HG03135 (cell line): ENCODE measurements at regions not wholly inside any gene's neighbourhood (a gene's known extent, or its start where the extent isn't known, plus 50 kb on each side); places are given as distances from the start of the nearest gene placed in this dataset.

Experiments used
- ATAC-seq: cut with Tn5 transposase; IDR thresholded peaks from one replicate; pipeline ENCODE4 v1.9.1; 2021; ENCODE audit warnings: mild to moderate bottlenecking, moderate library complexity; ENCODE audit not compliant: unreplicated experiment

GRCh38 chr14:65278589-65278988 lies 133.9 kb upstream of the FUT8 start:
- no peak for ATAC-seq

- no peak for ATAC-seq
Measured at GRCh38 chr14:65279510-65279909, 133.0 kb upstream of the FUT8 start.

- no peak for ATAC-seq
Measured at GRCh38 chr14:65279958-65280357, 132.6 kb upstream of the FUT8 start.

GRCh38 chr14:65280653-65281052 lies 131.9 kb upstream of the FUT8 start:
- no peak for ATAC-seq

GRCh38 chr14:65281991-65282895 lies 130.3 kb upstream of the FUT8 start:
- ATAC-seq, result no peak

- no peak for ATAC-seq
Measured at GRCh38 chr14:65282896-65283253, 129.7 kb upstream of the FUT8 start.

- ATAC-seq, result no peak
Measured at GRCh38 chr14:65286443-65286842, 126.1 kb upstream of the FUT8 start.

GRCh38 chr14:65287264-65288131 lies 125.0 kb upstream of the FUT8 start:
- peak; percentile 68 for ATAC-seq

- no peak for ATAC-seq
Measured at GRCh38 chr14:65290830-65291229, 121.7 kb upstream of the FUT8 start.

GRCh38 chr14:65291531-65291930 lies 121.0 kb upstream of the FUT8 start:
- ATAC-seq, result no peak

GRCh38 chr14:65294816-65295215 lies 117.7 kb upstream of the FUT8 start:
- ATAC-seq, result no peak

GRCh38 chr14:65296402-65296801 lies 116.1 kb upstream of the FUT8 start:
- ATAC-seq, result no peak

GRCh38 chr14:65296876-65297275 lies 115.7 kb upstream of the FUT8 start:
- no peak for ATAC-seq

GRCh38 chr14:65297744-65298143 lies 114.8 kb upstream of the FUT8 start:
- no peak for ATAC-seq

- no peak for ATAC-seq
Measured at GRCh38 chr14:65299826-65300225, 112.7 kb upstream of the FUT8 start.

GRCh38 chr14:65301862-65302539 lies 110.5 kb upstream of the FUT8 start:
- peak; percentile 57 for ATAC-seq

GRCh38 chr14:65302571-65303189 lies 109.8 kb upstream of the FUT8 start:
- ATAC-seq, result peak; percentile 52

GRCh38 chr14:65303190-65303898 lies 109.2 kb upstream of the FUT8 start:
- ATAC-seq, result no peak

- ATAC-seq, result no peak
Measured at GRCh38 chr14:65303899-65304222, 108.7 kb upstream of the FUT8 start.

GRCh38 chr14:65304239-65304638 lies 108.3 kb upstream of the FUT8 start:
- ATAC-seq, result no peak
